ENCODE measurements at regions not wholly inside any gene's neighbourhood (a gene's known extent, or its start where the extent isn't known, plus 50 kb on each side); places are given as distances from the start of the nearest gene placed in this dataset.

GRCh38 chr17:65320820-65321219, 183.7 kb downstream of the RGS9 start:
- H3K27ac ChIP-seq, result no peak overlapping the region
- H3K27me3 ChIP-seq (ENCODE audit: insufficient read depth, low read depth), result no peaks in the 10 kb centered on the region
- no peak overlapping the region for H3K4me3 ChIP-seq (IDR thresholded peaks at IDR 0.05; ENCODE audit: insufficient read depth, low read depth, low read length)
- H3K4me1 ChIP-seq (ENCODE audit: low read depth, poor library complexity, severe bottlenecking), result peaks cover 4% of the 10 kb centered on the region
- H3K4me2 ChIP-seq, result no peak overlapping the region
- no peaks in the 10 kb centered on the region for H3K36me3 ChIP-seq (ENCODE audit: insufficient read depth)
- TF ChIP-seq CTCF (conservative IDR thresholded peaks at IDR 0.05; ENCODE audit: low read depth, low read length), result no peak
- no peak overlapping the region for H3K9ac ChIP-seq
- no peaks in the 10 kb centered on the region for H3K79me2 ChIP-seq (ENCODE audit: insufficient read depth, low read depth)
- no peak overlapping the region for H2AFZ ChIP-seq (ENCODE audit: low read depth)
- H4K20me1 ChIP-seq (ENCODE audit: insufficient read depth), result no peaks in the 10 kb centered on the region

- no peak overlapping the region for H3K4me3 ChIP-seq (IDR thresholded peaks at IDR 0.05; ENCODE audit: insufficient read depth, low read depth, low read length)
- no peak overlapping the region for H3K4me2 ChIP-seq
- no peak overlapping the region for H2AFZ ChIP-seq (ENCODE audit: low read depth)
- no peak overlapping the region for H3K27ac ChIP-seq
- no peaks in the 10 kb centered on the region for H3K27me3 ChIP-seq (ENCODE audit: insufficient read depth, low read depth)
- TF ChIP-seq CTCF (conservative IDR thresholded peaks at IDR 0.05; ENCODE audit: low read depth, low read length), result no peak
- no peaks in the 10 kb centered on the region for H3K79me2 ChIP-seq (ENCODE audit: insufficient read depth, low read depth)
- no peaks in the 10 kb centered on the region for H3K36me3 ChIP-seq (ENCODE audit: insufficient read depth)
- H3K9ac ChIP-seq, result no peak overlapping the region
- no peaks in the 10 kb centered on the region for H4K20me1 ChIP-seq (ENCODE audit: insufficient read depth)
- peaks cover 4% of the 10 kb centered on the region for H3K4me1 ChIP-seq (ENCODE audit: low read depth, poor library complexity, severe bottlenecking)
Observed at GRCh38 chr17:65314212-65314611, 177.0 kb downstream of the RGS9 start.

GRCh38 chr17:65312718-65313377, 175.7 kb downstream of the RGS9 start:
- H2AFZ ChIP-seq (ENCODE audit: low read depth), result no peak overlapping the region
- H3K27me3 ChIP-seq (ENCODE audit: insufficient read depth, low read depth), result no peaks in the 10 kb centered on the region
- TF ChIP-seq CTCF (conservative IDR thresholded peaks at IDR 0.05; ENCODE audit: low read depth, low read length), result no peak
- no peaks in the 10 kb centered on the region for H4K20me1 ChIP-seq (ENCODE audit: insufficient read depth)
- H3K4me2 ChIP-seq, result no peak overlapping the region
- no peak overlapping the region for H3K27ac ChIP-seq
- H3K79me2 ChIP-seq (ENCODE audit: insufficient read depth, low read depth), result no peaks in the 10 kb centered on the region
- peaks cover 4% of the 10 kb centered on the region for H3K4me1 ChIP-seq (ENCODE audit: low read depth, poor library complexity, severe bottlenecking)
- no peak overlapping the region for H3K9ac ChIP-seq
- H3K36me3 ChIP-seq (ENCODE audit: insufficient read depth), result no peaks in the 10 kb centered on the region
- no peak overlapping the region for H3K4me3 ChIP-seq (IDR thresholded peaks at IDR 0.05; ENCODE audit: insufficient read depth, low read depth, low read length)

- Histone ChIP-seq H3K79me2 (ENCODE audit: insufficient read depth, low read depth) (no peaks in the 10 kb centered on the region), H3K4me3 (IDR thresholded peaks at IDR 0.05; ENCODE audit: insufficient read depth, low read depth, low read length) (no peak overlapping the region), H3K9ac (no peak overlapping the region), H4K20me1 (ENCODE audit: insufficient read depth) (no peaks in the 10 kb centered on the region), H3K27me3 (ENCODE audit: insufficient read depth, low read depth) (no peaks in the 10 kb centered on the region), H3K27ac (no peak overlapping the region), H3K4me2 (no peak overlapping the region), H3K4me1 (ENCODE audit: low read depth, poor library complexity, severe bottlenecking) (no peaks in the 10 kb centered on the region), H2AFZ (ENCODE audit: low read depth) (no peak overlapping the region), H3K36me3 (ENCODE audit: insufficient read depth) (no peaks in the 10 kb centered on the region)
- no peak for TF ChIP-seq CTCF (conservative IDR thresholded peaks at IDR 0.05; ENCODE audit: low read depth, low read length)
Observed at GRCh38 chr17:65311261-65311660, 174.1 kb downstream of the RGS9 start.

All from KMS-11 (cell line).